ENCODE measurements at regions not wholly inside any gene's neighbourhood (a gene's known extent, or its start where the extent isn't known, plus 50 kb on each side); places are given as distances from the start of the nearest gene placed in this dataset.

- no peak for TF ChIP-seq CTCF (IDR thresholded peaks at IDR 0.05)
- no peak for TF ChIP-seq EP300 (IDR thresholded peaks at IDR 0.05)
- no peak for TF ChIP-seq POLR2AphosphoS5 (IDR thresholded peaks at IDR 0.05)
Measured at GRCh38 chr11:115903179-115903578, 399.0 kb upstream of the CADM1 start.
